ENCODE measurements at regions not wholly inside any gene's neighbourhood (a gene's known extent, or its start where the extent isn't known, plus 50 kb on each side); places are given as distances from the start of the nearest gene placed in this dataset.

DNA sequence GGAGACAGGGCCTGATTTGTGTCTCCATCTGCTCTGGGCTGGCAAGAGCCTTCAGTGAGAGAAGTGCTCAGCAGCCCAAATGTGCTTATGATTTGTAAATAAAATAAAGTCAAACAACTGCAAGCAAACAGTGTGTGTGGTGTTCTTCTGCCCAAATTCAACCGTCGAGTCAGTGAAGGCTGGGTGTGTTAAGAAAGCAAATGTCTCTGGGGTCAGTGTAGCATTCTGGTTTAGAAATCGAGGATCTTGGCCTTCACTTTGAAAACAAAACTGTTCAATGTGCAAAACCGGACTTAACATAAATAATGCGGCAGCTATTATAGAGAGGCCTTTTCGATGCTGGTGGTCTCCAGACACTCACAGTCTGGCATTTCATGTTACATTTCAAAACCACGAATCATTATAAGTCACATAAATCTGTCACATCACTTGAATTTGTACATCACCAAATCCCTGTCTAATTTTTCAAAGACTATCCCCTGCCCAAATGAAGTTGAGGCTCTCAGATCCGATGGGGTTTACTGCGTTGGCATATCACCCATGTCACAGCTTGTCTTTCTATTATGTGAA is 158.6 kb upstream of the MYOCD start:
- TF ChIP-seq, protein P1, sequence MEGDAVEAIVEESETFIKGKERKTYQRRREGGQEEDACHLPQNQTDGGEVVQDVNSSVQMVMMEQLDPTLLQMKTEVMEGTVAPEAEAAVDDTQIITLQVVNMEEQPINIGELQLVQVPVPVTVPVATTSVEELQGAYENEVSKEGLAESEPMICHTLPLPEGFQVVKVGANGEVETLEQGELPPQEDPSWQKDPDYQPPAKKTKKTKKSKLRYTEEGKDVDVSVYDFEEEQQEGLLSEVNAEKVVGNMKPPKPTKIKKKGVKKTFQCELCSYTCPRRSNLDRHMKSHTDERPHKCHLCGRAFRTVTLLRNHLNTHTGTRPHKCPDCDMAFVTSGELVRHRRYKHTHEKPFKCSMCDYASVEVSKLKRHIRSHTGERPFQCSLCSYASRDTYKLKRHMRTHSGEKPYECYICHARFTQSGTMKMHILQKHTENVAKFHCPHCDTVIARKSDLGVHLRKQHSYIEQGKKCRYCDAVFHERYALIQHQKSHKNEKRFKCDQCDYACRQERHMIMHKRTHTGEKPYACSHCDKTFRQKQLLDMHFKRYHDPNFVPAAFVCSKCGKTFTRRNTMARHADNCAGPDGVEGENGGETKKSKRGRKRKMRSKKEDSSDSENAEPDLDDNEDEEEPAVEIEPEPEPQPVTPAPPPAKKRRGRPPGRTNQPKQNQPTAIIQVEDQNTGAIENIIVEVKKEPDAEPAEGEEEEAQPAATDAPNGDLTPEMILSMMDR (IDR thresholded peaks at IDR 0.05) = no peak
- no peak for TF ChIP-seq POLR2A (IDR thresholded peaks at IDR 0.05)
- TF ChIP-seq POLR2AphosphoS5 (IDR thresholded peaks at IDR 0.05) = no peak
